Liver (tissue), 1 donor: ENCODE measurements at regions not wholly inside any gene's neighbourhood (a gene's known extent, or its start where the extent isn't known, plus 50 kb on each side); places are given as distances from the start of the nearest gene placed in this dataset. TPM values are rescaled to one million over a fixed set of nuclear protein-coding genes. Genes with fewer than 3 reads are reported as not detected.

Source experiments
- small RNA-seq: library from RNA; depleted of rRNA; stranded (forward); fragments of <200 nt; gene quantifications from one replicate; pipeline ENCODE3, GENCODE V24; 2014

Small RNA genes in the stretch of these regions (small RNA-seq; reads per million reads assigned to genes)
- gene RN7SL221P: not detected
